Caco-2 (cell line): ENCODE measurements at regions not wholly inside any gene's neighbourhood (a gene's known extent, or its start where the extent isn't known, plus 50 kb on each side); places are given as distances from the start of the nearest gene placed in this dataset.

ENCODE experiments used
- BruUV-seq: library from RNA; stranded (reverse); fragments of 400-500 nt; replicated peaks from 2 replicates; lab custom pipeline; 2021; lab: Mats Ljungman, UMichigan
- CTCF ChIA-PET: fragments of 300-600 bp; sonication (Branson Sonifier 250); formaldehyde crosslinking; loops from one replicate; lab custom pipeline; 2022; ENCODE audit warnings: antibody characterized with exemption; lab: Charles Lee
- POLR2A ChIA-PET: fragments of 300-600 bp; sonication (Branson Sonifier 250); formaldehyde crosslinking; loops from one replicate; lab custom pipeline; 2022; ENCODE audit warnings: antibody characterized with exemption; lab: Charles Lee
- DNase-seq, 2 experiments: peaks; one replicate each; pipeline versions ENCODE4 v3.0.0 to v3.0.0-alpha.2; 2020 to 2022
- H3K27me3 ChIP-seq: replicated peaks from 2 replicates; pipeline ENCODE4 v1.6.0; 2011; ENCODE audit warnings: low read length; ENCODE audit not compliant: control insufficient read depth, insufficient read depth
- H3K36me3 ChIP-seq: 2 replicates; pipeline ENCODE4 v1.5.1; 2011; ENCODE audit warnings: low read length; ENCODE audit not compliant: control insufficient read depth, insufficient read depth
- H3K4me1 ChIP-seq: fragments of 250-450 bp; sonication (Bioruptor Pico); 2 replicates; pipeline ENCODE4 v1.5.1; 2020; ENCODE audit warnings: mild to moderate bottlenecking
- H3K4me3 ChIP-seq: 2 replicates; pipeline ENCODE4 v1.5.1; 2011; ENCODE audit warnings: low read depth, mild to moderate bottlenecking, control low read depth, low read length
- H3K9me3 ChIP-seq: fragments of 250-450 bp; sonication (Bioruptor Pico); 2 replicates; pipeline ENCODE4 v1.5.1; 2020; ENCODE audit warnings: mild to moderate bottlenecking, moderate library complexity
- H3K27ac Mint-ChIP-seq: one replicate; pipeline ENCODE4 v1.8.0; 2022; ENCODE audit warnings: mixed read lengths; ENCODE audit not compliant: unreplicated experiment
- H3K27me3 Mint-ChIP-seq: one replicate; pipeline ENCODE4 v1.8.0; 2022; ENCODE audit warnings: mixed read lengths; ENCODE audit not compliant: insufficient read depth, unreplicated experiment
- H3K36me3 Mint-ChIP-seq: one replicate; pipeline ENCODE4 v1.8.0; 2022; ENCODE audit warnings: mild to moderate bottlenecking, mixed read lengths; ENCODE audit not compliant: insufficient read depth, unreplicated experiment
- H3K4me1 Mint-ChIP-seq: one replicate; pipeline ENCODE4 v1.8.0; 2022; ENCODE audit warnings: low read depth, mixed read lengths; ENCODE audit not compliant: unreplicated experiment
- H3K4me3 Mint-ChIP-seq: one replicate; pipeline ENCODE4 v1.8.0; 2022; ENCODE audit warnings: mild to moderate bottlenecking, moderate library complexity, mixed read lengths; ENCODE audit not compliant: unreplicated experiment
- H3K9me3 Mint-ChIP-seq: one replicate; pipeline ENCODE4 v1.8.0; 2022; ENCODE audit warnings: mixed read lengths; ENCODE audit not compliant: unreplicated experiment
- CTCF ChIP-seq, 2 experiments: fragments of 200-600 bp in 1 of 2; IDR thresholded peaks; 1 replicate in 1 of 2; 2 replicates in 1 of 2; pipeline versions ENCODE4 v1.5.1 to v1.8.0; 2011 to 2022; ENCODE audit warnings: antibody characterized with exemption in 1 of 2, control low read depth in 1 of 2, inconsistent platforms in 1 of 2, low read depth in 1 of 2, low read length in 1 of 2, mild to moderate bottlenecking in 1 of 2, moderate library complexity in 1 of 2; ENCODE audit not compliant: insufficient read depth in 1 of 2, severe bottlenecking in 1 of 2, unreplicated experiment in 1 of 2
- intact Hi-C: fragments of 100-400 bp; cut with micrococcal nuclease; formaldehyde crosslinking; loops from one replicate; pipeline ENCODE4 v1.10.0; 2022; ENCODE audit not compliant: unreplicated experiment

- Mint-ChIP-seq H3K27me3 (peaks cover 20% of the 10 kb centered on the region), H3K9me3 (no peaks in the 10 kb centered on the region), H3K4me3 (no peak overlapping the region), H3K27ac (no peak overlapping the region), H3K4me1 (no peaks in the 10 kb centered on the region), H3K36me3 (no peaks in the 10 kb centered on the region)
- POLR2A ChIA-PET, result no interaction called here
- no peaks in the 10 kb centered on the region; the same call in 1 of the 2 replicates for H3K27me3 ChIP-seq
- no peak for TF ChIP-seq CTCF (IDR thresholded peaks at IDR 0.05; ENCODE audit: insufficient read depth in 1 of 2, low read depth in 1 of 2, low read length in 1 of 2, severe bottlenecking in 1 of 2, unreplicated experiment in 1 of 2)
- no TSS peak for BruUV-seq
- H3K36me3 ChIP-seq, result no peaks in the 10 kb centered on the region
- 0 out of 2 replicates have a peak, but pooled peaks cover 4% of the 10 kb centered on the region for H3K9me3 ChIP-seq
- intact Hi-C loops, result no loop called here
- no peak for DNase-seq
- H3K4me3 ChIP-seq, result no peak overlapping the region
- H3K4me1 ChIP-seq, result no peaks in the 10 kb centered on the region
- CTCF ChIA-PET, result interaction anchor here (1.1 kb wide), 1 partner anchor 41 kb away, joined by 4 read pairs; no protein-coding TSS in a partner anchor
These were observed 121.3 kb upstream of the GOT2 start for GRCh38 chr16:58855291-58855863.

- no peaks in the 10 kb centered on the region for H3K4me1 Mint-ChIP-seq
- BruUV-seq, result no TSS peak
- no peak overlapping the region for H3K27ac Mint-ChIP-seq
- Histone ChIP-seq H3K4me1 (no peaks in the 10 kb centered on the region), H3K36me3 (no peaks in the 10 kb centered on the region), H3K4me3 (no peak overlapping the region), H3K27me3 (no peaks in the 10 kb centered on the region; the same call in 1 of the 2 replicates), H3K9me3 (0 out of 2 replicates have a peak, but pooled peaks cover 4% of the 10 kb centered on the region)
- no peaks in the 10 kb centered on the region for H3K36me3 Mint-ChIP-seq
- intact Hi-C loops, result no loop called here
- no peaks in the 10 kb centered on the region for H3K9me3 Mint-ChIP-seq
- TF ChIP-seq CTCF (IDR thresholded peaks at IDR 0.05; ENCODE audit: insufficient read depth in 1 of 2, low read depth in 1 of 2, low read length in 1 of 2, severe bottlenecking in 1 of 2, unreplicated experiment in 1 of 2), result no peak
- DNase-seq, result no peak
- POLR2A ChIA-PET, result no interaction called here
- H3K27me3 Mint-ChIP-seq, result peaks cover 20% of the 10 kb centered on the region
- H3K4me3 Mint-ChIP-seq, result no peak overlapping the region
- CTCF ChIA-PET, result interaction anchor here (0.7 to 1.1 kb wide), 2 partner anchors 10 to 40 kb away, joined by 3 to 4 read pairs; no protein-coding TSS in a partner anchor
These were observed 120.0 kb upstream of the GOT2 start for GRCh38 chr16:58853854-58854791.

- no peaks in the 10 kb centered on the region for H3K4me1 Mint-ChIP-seq
- ChIA-PET CTCF (no interaction called here), POLR2A (no interaction called here)
- no TSS peak for BruUV-seq
- H3K9me3 Mint-ChIP-seq, result no peaks in the 10 kb centered on the region
- intact Hi-C loops, result no loop called here
- peaks cover 12% of the 10 kb centered on the region for H3K27me3 Mint-ChIP-seq
- no peak for TF ChIP-seq CTCF (IDR thresholded peaks at IDR 0.05; ENCODE audit: insufficient read depth in 1 of 2, low read depth in 1 of 2, low read length in 1 of 2, severe bottlenecking in 1 of 2, unreplicated experiment in 1 of 2)
- Histone ChIP-seq H3K4me3 (no peak overlapping the region), H3K36me3 (no peaks in the 10 kb centered on the region), H3K27me3 (no peaks in the 10 kb centered on the region; the same call in 1 of the 2 replicates), H3K9me3 (no peaks in the 10 kb centered on the region), H3K4me1 (no peaks in the 10 kb centered on the region)
- DNase-seq, result no peak
- no peak overlapping the region for H3K27ac Mint-ChIP-seq
- H3K4me3 Mint-ChIP-seq, result no peak overlapping the region
- no peaks in the 10 kb centered on the region for H3K36me3 Mint-ChIP-seq
These were observed 116.5 kb upstream of the GOT2 start for GRCh38 chr16:58850678-58851020.
